Trophoblast cell (in vitro differentiated cells and primary cell): ENCODE measurements at regions not wholly inside any gene's neighbourhood (a gene's known extent, or its start where the extent isn't known, plus 50 kb on each side); places are given as distances from the start of the nearest gene placed in this dataset.

Experiments
- DNase-seq, 2 donors: peaks; one replicate each; pipeline ENCODE4 v3.0.0-alpha.2; 2016
- H2AFZ ChIP-seq: 2 replicates; pipeline ENCODE4 v1.6.1; 2013; ENCODE audit warnings: low read length, moderate library complexity, mild to moderate bottlenecking; ENCODE audit not compliant: insufficient read depth, poor library complexity
- H2AK5ac ChIP-seq: 2 replicates; pipeline ENCODE4 v1.6.1; 2013; ENCODE audit warnings: mild to moderate bottlenecking, low read length
- H2BK120ac ChIP-seq: 2 replicates; pipeline ENCODE4 v1.6.1; 2013; ENCODE audit warnings: low read length, mild to moderate bottlenecking, moderate library complexity; ENCODE audit not compliant: insufficient read depth, poor library complexity
- H2BK12ac ChIP-seq: 2 replicates; pipeline ENCODE4 v1.6.1; 2013; ENCODE audit warnings: mild to moderate bottlenecking, low read length, moderate library complexity
- H2BK5ac ChIP-seq: 2 replicates; pipeline ENCODE4 v1.6.1; 2013; ENCODE audit warnings: low read length, low read depth, moderate library complexity, mild to moderate bottlenecking; ENCODE audit not compliant: poor library complexity
- H3K14ac ChIP-seq: 2 replicates; pipeline ENCODE4 v1.6.1; 2013; ENCODE audit warnings: mild to moderate bottlenecking, low read length
- H3K18ac ChIP-seq: 2 replicates; pipeline ENCODE4 v1.6.1; 2013; ENCODE audit warnings: mild to moderate bottlenecking, low read length
- H3K23ac ChIP-seq: 2 replicates; pipeline ENCODE4 v1.6.1; 2013; ENCODE audit warnings: low read length
- H3K27ac ChIP-seq: 2 replicates; pipeline ENCODE4 v1.5.1; 2013; ENCODE audit warnings: low read depth, mild to moderate bottlenecking, inconsistent platforms, low read length, moderate library complexity
- H3K27me3 ChIP-seq: 2 replicates; pipeline ENCODE4 v1.6.1; 2013; ENCODE audit warnings: inconsistent platforms, mild to moderate bottlenecking, low read length, moderate library complexity; ENCODE audit not compliant: insufficient read depth
- H3K36me3 ChIP-seq, 2 experiments: 1 replicate in 1 of 2; 2 replicates in 1 of 2; pipeline ENCODE4 v1.6.1; 2013; ENCODE audit warnings: low read length in 2 of 2, mild to moderate bottlenecking in 2 of 2, moderate library complexity in 1 of 2; ENCODE audit not compliant: insufficient read depth in 2 of 2, control insufficient read depth in 1 of 2
- H3K4ac ChIP-seq: 2 replicates; pipeline ENCODE4 v1.6.1; 2013; ENCODE audit warnings: low read depth, mild to moderate bottlenecking, low read length, moderate library complexity
- H3K4me1 ChIP-seq, 2 experiments: 1 replicate in 1 of 2; 2 replicates in 1 of 2; pipeline ENCODE4 v1.6.1; 2013; ENCODE audit warnings: low read length in 2 of 2, mild to moderate bottlenecking in 2 of 2, moderate library complexity in 1 of 2; ENCODE audit not compliant: insufficient read depth in 2 of 2, control insufficient read depth in 1 of 2
- H3K4me2 ChIP-seq: 2 replicates; pipeline ENCODE4 v1.6.1; 2013; ENCODE audit warnings: inconsistent platforms, mild to moderate bottlenecking, low read length, moderate library complexity
- H3K4me3 ChIP-seq: 2 replicates; pipeline ENCODE4 v1.5.1; 2013; ENCODE audit warnings: mild to moderate bottlenecking, low read depth, low read length, inconsistent platforms
- H3K79me1 ChIP-seq: one replicate; pipeline ENCODE4 v1.6.1; 2013; ENCODE audit warnings: low read length
- H3K79me2 ChIP-seq: 2 replicates; pipeline ENCODE4 v1.6.1; 2013; ENCODE audit warnings: low read length, mild to moderate bottlenecking; ENCODE audit not compliant: control insufficient read depth, insufficient read depth, poor library complexity
- H3K9ac ChIP-seq: 2 replicates; pipeline ENCODE4 v1.6.1; 2013; ENCODE audit warnings: mild to moderate bottlenecking, low read length
- H3K9me3 ChIP-seq: 2 replicates; pipeline ENCODE4 v1.6.1; 2013; ENCODE audit warnings: low read depth, mild to moderate bottlenecking, control low read depth, inconsistent platforms, low read length; ENCODE audit not compliant: insufficient read depth
- H4K12ac ChIP-seq: 2 replicates; pipeline ENCODE4 v1.6.1; 2013; ENCODE audit warnings: low read depth, mild to moderate bottlenecking, low read length, moderate library complexity
- H4K8ac ChIP-seq: 2 replicates; pipeline ENCODE4 v1.6.1; 2013; ENCODE audit warnings: low read depth, mild to moderate bottlenecking, low read length, moderate library complexity
- H4K91ac ChIP-seq: one replicate; pipeline ENCODE4 v1.6.1; 2013; ENCODE audit warnings: low read depth, mild to moderate bottlenecking, low read length, moderate library complexity
- WGBS: extraction: QIAGEN DNeasy Blood & Tissue Kit; methylation state at CpG from one replicate; pipeline ENCODE4 v1.1.7; 2013; ENCODE audit warnings: missing lambda C conversion rate; ENCODE audit not compliant: insufficient read length, insufficient coverage; ENCODE audit errors: extremely low coverage; 5-methylcytosine and 5-hydroxymethylcytosine counted together

GRCh38 chr11:91795139-91795887 lies 429.3 kb upstream of the FAT3 start:
- Histone ChIP-seq H3K79me1 (peaks cover 17% of the 10 kb centered on the region), H2AK5ac (no peak overlapping the region), H3K18ac (no peak overlapping the region), H3K14ac (no peak overlapping the region), H3K4me3 (no peak overlapping the region), H3K36me3 (no peaks in the 10 kb centered on the region), H4K12ac (no peak overlapping the region), H3K9ac (no peak overlapping the region), H3K4ac (no peak overlapping the region), H3K79me2 (peaks cover 2% of the 10 kb centered on the region), H2BK5ac (no peak overlapping the region), H2BK12ac (no peak overlapping the region), H2BK120ac (no peak overlapping the region), H3K23ac (no peak overlapping the region), H3K4me1 (peaks cover 7 to 12% of the 10 kb centered on the region in 2 experiments), H3K4me2 (no peak overlapping the region), H4K91ac (no peak overlapping the region), H3K9me3 (peaks cover 3% of the 10 kb centered on the region), H2AFZ (no peak overlapping the region), H3K27me3 (no peaks in the 10 kb centered on the region), H4K8ac (no peak overlapping the region), H3K27ac (no peak overlapping the region)
- DNase-seq = no peak
- WGBS = no CpG with 5 or more reads among the region's 2 CpGs

- peaks cover 2% of the 10 kb centered on the region for H3K79me2 ChIP-seq
- H3K9ac ChIP-seq = no peak overlapping the region
- WGBS = no CpG with 5 or more reads among the region's 3 CpGs
- H3K79me1 ChIP-seq = peaks cover 14% of the 10 kb centered on the region
- no peak overlapping the region for H3K27ac ChIP-seq
- DNase-seq = no peak
- H3K27me3 ChIP-seq = no peaks in the 10 kb centered on the region
- H3K4me3 ChIP-seq = no peak overlapping the region
- no peak overlapping the region for H3K4ac ChIP-seq
- H2BK120ac ChIP-seq = no peak overlapping the region
- no peak overlapping the region for H2AFZ ChIP-seq
- H2BK5ac ChIP-seq = no peak overlapping the region
- no peak overlapping the region for H4K8ac ChIP-seq
- no peak overlapping the region for H3K23ac ChIP-seq
- no peak overlapping the region for H3K14ac ChIP-seq
- H4K12ac ChIP-seq = no peak overlapping the region
- H2AK5ac ChIP-seq = no peak overlapping the region
- H3K18ac ChIP-seq = no peak overlapping the region
- H3K9me3 ChIP-seq = peaks cover 3% of the 10 kb centered on the region
- H3K4me2 ChIP-seq = no peak overlapping the region
- H3K4me1 ChIP-seq = peaks cover 7 to 13% of the 10 kb centered on the region in 2 experiments
- no peaks in the 10 kb centered on the region for H3K36me3 ChIP-seq
- peak overlapping the region; percentile 18 for H2BK12ac ChIP-seq
- peak overlapping the region; percentile 35 for H4K91ac ChIP-seq
Observed at GRCh38 chr11:91794146-91794545, 430.5 kb upstream of the FAT3 start.

GRCh38 chr11:91792779-91793262 lies 431.8 kb upstream of the FAT3 start:
- Histone ChIP-seq H2BK5ac (peak overlapping the region; percentile 77), H2BK120ac (peak overlapping the region; percentile 90), H3K14ac (peak overlapping the region; percentile 76), H2AK5ac (peak overlapping the region; percentile 39), H3K4me3 (no peak overlapping the region), H3K79me1 (peaks cover 11% of the 10 kb centered on the region), H4K12ac (no peak overlapping the region), H4K8ac (peak overlapping the region; percentile 42), H3K27me3 (no peaks in the 10 kb centered on the region), H3K9ac (no peak overlapping the region), H3K36me3 (no peaks in the 10 kb centered on the region), H3K4ac (no peak overlapping the region), H4K91ac (peak overlapping the region; percentile 90), H3K18ac (peak overlapping the region; percentile 25), H2BK12ac (peak overlapping the region; percentile 85), H3K9me3 (no peaks in the 10 kb centered on the region), H3K4me2 (no peak overlapping the region), H3K4me1 (peaks cover 7 to 13% of the 10 kb centered on the region in 2 experiments), H3K27ac (peak overlapping the region; percentile 4), H3K79me2 (peaks cover 2% of the 10 kb centered on the region), H2AFZ (no peak overlapping the region), H3K23ac (no peak overlapping the region)
- no peak for DNase-seq
- WGBS = no CpG with 5 or more reads among the region's 4 CpGs

GRCh38 chr11:91791171-91791468 lies 433.5 kb upstream of the FAT3 start:
- Histone ChIP-seq H3K27me3 (no peaks in the 10 kb centered on the region), H3K9ac (no peak overlapping the region), H2AFZ (no peak overlapping the region), H3K4ac (no peak overlapping the region), H3K79me2 (peaks cover 2% of the 10 kb centered on the region), H4K12ac (peak overlapping the region; percentile 64), H2BK12ac (peak overlapping the region; percentile 97), H2AK5ac (no peak overlapping the region), H2BK120ac (peak overlapping the region; percentile 96), H3K14ac (peak overlapping the region; percentile 90), H3K23ac (no peak overlapping the region), H4K8ac (no peak overlapping the region), H2BK5ac (peak overlapping the region; percentile 97), H3K79me1 (peaks cover 11% of the 10 kb centered on the region), H3K4me1 (peaks cover 7 to 13% of the 10 kb centered on the region in 2 experiments), H3K4me2 (no peak overlapping the region), H3K18ac (no peak overlapping the region), H3K9me3 (no peaks in the 10 kb centered on the region), H4K91ac (peak overlapping the region; percentile 94), H3K27ac (peak overlapping the region; percentile 56), H3K36me3 (no peaks in the 10 kb centered on the region), H3K4me3 (no peak overlapping the region)
- no peak for DNase-seq
- no CpG with 5 or more reads among the region's 3 CpGs for WGBS
